Ovary (tissue), 3 donors: ENCODE measurements at regions not wholly inside any gene's neighbourhood (a gene's known extent, or its start where the extent isn't known, plus 50 kb on each side); places are given as distances from the start of the nearest gene placed in this dataset.

Experiments
- CTCF ChIP-seq, 3 donors: fragments of 450-650 bp in 2 of 3; fragments of 200-600 bp in 1 of 3; IDR thresholded peaks; one replicate each; pipeline versions ENCODE4 v1.5.1 to v1.8.0; 2016 to 2022; ENCODE audit warnings: antibody characterized with exemption in 3 of 3, mild to moderate bottlenecking in 1 of 3
- POLR2A ChIP-seq: fragments of 450-650 bp; IDR thresholded peaks from one replicate; pipeline ENCODE4 v1.6.1; 2017; ENCODE audit warnings: antibody characterized with exemption, mild to moderate bottlenecking, moderate library complexity
- donor health status: DM: no; HTN: no; CAD: no.

GRCh38 chr7:13829231-13829630 is 160.2 kb downstream of the ETV1 start:
- TF ChIP-seq CTCF (IDR thresholded peaks at IDR 0.05): no peak
- no peak for TF ChIP-seq POLR2A
